Skeletal muscle tissue (tissue), 3 donors: ENCODE measurements at regions not wholly inside any gene's neighbourhood (a gene's known extent, or its start where the extent isn't known, plus 50 kb on each side); places are given as distances from the start of the nearest gene placed in this dataset.

Source experiments
- H3K27ac ChIP-seq: one replicate; pipeline ENCODE4 v1.7.0; 2013; ENCODE audit warnings: mild to moderate bottlenecking, low read depth, low read length, inconsistent platforms
- H3K27me3 ChIP-seq, 3 donors: one replicate each; pipeline ENCODE4 v1.7.0; 2013; ENCODE audit warnings: low read length in 3 of 3; ENCODE audit not compliant: control insufficient read depth in 3 of 3, insufficient read depth in 3 of 3
- H3K36me3 ChIP-seq, 3 donors: one replicate each; pipeline ENCODE4 v1.7.0; 2013; ENCODE audit warnings: low read length in 3 of 3; ENCODE audit not compliant: control insufficient read depth in 3 of 3, insufficient read depth in 3 of 3
- H3K4me1 ChIP-seq, 3 donors: one replicate each; pipeline ENCODE4 v1.7.0; 2013; ENCODE audit warnings: low read length in 3 of 3, mild to moderate bottlenecking in 3 of 3; ENCODE audit not compliant: control insufficient read depth in 3 of 3, insufficient read depth in 3 of 3
- H3K4me3 ChIP-seq, 3 donors: one replicate each; pipeline ENCODE4 v1.7.0; 2013; ENCODE audit warnings: low read length in 3 of 3
- H3K9ac ChIP-seq, 3 donors: one replicate each; pipeline ENCODE4 v1.7.0; 2013; ENCODE audit warnings: low read length in 3 of 3, mild to moderate bottlenecking in 3 of 3, moderate library complexity in 2 of 3, low read depth in 1 of 3
- H3K9me3 ChIP-seq, 3 donors: one replicate each; pipeline ENCODE4 v1.7.0; 2013; ENCODE audit warnings: low read length in 3 of 3; ENCODE audit not compliant: control insufficient read depth in 3 of 3
- donor health status: Osteomylitis.

- H3K9ac ChIP-seq, result no peak overlapping the region
- no peak overlapping the region for H3K27ac ChIP-seq
- H3K4me3 ChIP-seq, result no peak overlapping the region
- no peaks in the 10 kb centered on the region for H3K36me3 ChIP-seq
- no peaks in the 10 kb centered on the region for H3K27me3 ChIP-seq
- no peaks in the 10 kb centered on the region for H3K9me3 ChIP-seq
- no peaks in the 10 kb centered on the region for H3K4me1 ChIP-seq
Observed at GRCh38 chr7:121516821-121517220, 120.7 kb upstream of the FAM3C start.

GRCh38 chr7:121515630-121516401, 119.7 kb upstream of the FAM3C start:
- Histone ChIP-seq H3K27ac (no peak overlapping the region), H3K4me1 (no peaks in the 10 kb centered on the region)

DNA sequence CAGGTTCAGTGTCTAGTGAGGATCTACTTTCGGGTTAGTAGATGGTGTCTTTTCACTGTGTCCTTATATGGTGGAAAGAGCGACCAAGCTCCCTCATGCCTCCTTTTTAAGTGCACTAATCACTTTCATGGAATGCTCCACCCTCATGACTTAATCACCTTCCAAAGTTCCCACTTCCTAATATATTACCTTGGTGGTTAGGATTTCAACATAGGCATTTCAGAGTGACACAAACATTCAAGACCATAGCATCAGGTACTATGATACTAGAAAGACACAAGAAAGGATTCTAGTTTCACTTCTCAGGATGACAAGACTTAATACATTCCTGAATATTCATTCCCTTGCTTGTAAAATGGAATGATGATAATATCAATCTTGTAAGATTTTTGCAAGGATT, 119.1 kb upstream of the FAM3C start:
- Histone ChIP-seq H3K27ac (no peak overlapping the region), H3K27me3 (no peaks in the 10 kb centered on the region), H3K9ac (no peak overlapping the region), H3K36me3 (no peaks in the 10 kb centered on the region), H3K4me1 (no peaks in the 10 kb centered on the region), H3K4me3 (no peak overlapping the region), H3K9me3 (peaks cover 2 to 8% (median 3%) of the 10 kb centered on the region in 3 donors)

More at GRCh38 chr7:121515630-121516401, 119.7 kb upstream of the FAM3C start:
- Histone ChIP-seq H3K27me3 (no peaks in the 10 kb centered on the region), H3K36me3 (no peaks in the 10 kb centered on the region), H3K9ac (no peak overlapping the region), H3K4me3 (no peak overlapping the region), H3K9me3 (peaks cover 0 to 3% (median 2%) of the 10 kb centered on the region in 3 donors)

DNA sequence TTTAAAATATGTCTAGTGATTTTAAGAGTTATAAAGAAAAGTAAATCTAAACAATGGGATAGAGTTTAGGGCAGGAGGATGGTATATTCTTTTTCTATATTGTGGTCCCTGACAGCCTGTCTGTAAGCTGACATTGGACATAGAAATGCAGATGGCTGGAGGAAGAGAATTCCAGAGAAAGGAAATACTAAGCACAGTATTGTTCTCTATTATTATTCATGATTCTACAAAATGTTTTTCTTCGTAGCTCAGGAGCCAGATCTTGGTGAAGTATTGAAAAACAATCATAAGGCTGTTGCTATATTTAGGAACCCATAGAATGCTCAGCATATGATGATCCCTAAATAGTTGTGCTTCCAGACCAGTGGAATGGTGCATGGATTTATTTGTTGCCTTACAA, 117.0 kb upstream of the FAM3C start:
- Histone ChIP-seq H3K27ac (no peak overlapping the region), H3K4me1 (no peaks in the 10 kb centered on the region), H3K9me3 (peaks cover 2 to 8% (median 3%) of the 10 kb centered on the region in 3 donors), H3K36me3 (no peaks in the 10 kb centered on the region), H3K4me3 (no peak overlapping the region), H3K27me3 (no peaks in the 10 kb centered on the region), H3K9ac (no peak overlapping the region)

DNA sequence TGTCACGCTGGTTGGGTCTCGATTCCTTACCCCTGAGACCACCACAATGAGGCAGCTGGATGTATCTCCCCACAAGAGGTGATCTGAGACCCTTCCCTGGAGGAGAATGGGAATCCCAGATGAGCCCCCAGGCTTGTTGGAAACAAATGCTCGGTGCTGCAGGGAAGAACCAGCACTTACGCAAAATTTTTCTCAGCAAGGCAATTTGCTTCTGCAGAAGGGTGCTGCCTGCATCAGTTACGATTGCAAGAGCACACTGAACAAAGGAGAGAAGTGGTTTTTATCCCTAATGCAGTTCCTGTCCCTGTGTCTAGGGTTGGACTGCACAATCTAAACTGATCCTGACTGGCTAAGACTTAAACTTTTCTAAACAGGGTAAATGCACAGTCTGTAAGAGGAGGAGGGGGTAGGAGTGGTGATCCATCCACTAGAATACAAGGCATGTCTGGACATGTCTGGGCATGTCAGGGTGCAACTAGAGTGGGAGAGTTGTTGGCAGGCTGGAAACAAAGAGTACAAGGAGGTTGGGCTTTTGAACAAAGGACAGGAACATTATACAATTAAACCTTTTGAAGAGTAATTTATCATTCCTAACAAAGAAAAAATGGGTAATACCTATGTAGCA, 114.9 kb upstream of the FAM3C start:
- H3K4me1 ChIP-seq, result no peaks in the 10 kb centered on the region
- H3K27me3 ChIP-seq, result no peaks in the 10 kb centered on the region
- H3K36me3 ChIP-seq, result no peaks in the 10 kb centered on the region
- H3K9me3 ChIP-seq, result peaks cover 2 to 12% (median 3%) of the 10 kb centered on the region in 3 donors
- no peak overlapping the region for H3K27ac ChIP-seq
- H3K9ac ChIP-seq, result no peak overlapping the region
- no peak overlapping the region for H3K4me3 ChIP-seq

GRCh38 chr7:121510302-121510701, 114.2 kb upstream of the FAM3C start:
- H3K27me3 ChIP-seq, result no peaks in the 10 kb centered on the region
- no peaks in the 10 kb centered on the region for H3K36me3 ChIP-seq
- peaks cover 2 to 16% (median 3%) of the 10 kb centered on the region in 3 donors for H3K9me3 ChIP-seq

DNA sequence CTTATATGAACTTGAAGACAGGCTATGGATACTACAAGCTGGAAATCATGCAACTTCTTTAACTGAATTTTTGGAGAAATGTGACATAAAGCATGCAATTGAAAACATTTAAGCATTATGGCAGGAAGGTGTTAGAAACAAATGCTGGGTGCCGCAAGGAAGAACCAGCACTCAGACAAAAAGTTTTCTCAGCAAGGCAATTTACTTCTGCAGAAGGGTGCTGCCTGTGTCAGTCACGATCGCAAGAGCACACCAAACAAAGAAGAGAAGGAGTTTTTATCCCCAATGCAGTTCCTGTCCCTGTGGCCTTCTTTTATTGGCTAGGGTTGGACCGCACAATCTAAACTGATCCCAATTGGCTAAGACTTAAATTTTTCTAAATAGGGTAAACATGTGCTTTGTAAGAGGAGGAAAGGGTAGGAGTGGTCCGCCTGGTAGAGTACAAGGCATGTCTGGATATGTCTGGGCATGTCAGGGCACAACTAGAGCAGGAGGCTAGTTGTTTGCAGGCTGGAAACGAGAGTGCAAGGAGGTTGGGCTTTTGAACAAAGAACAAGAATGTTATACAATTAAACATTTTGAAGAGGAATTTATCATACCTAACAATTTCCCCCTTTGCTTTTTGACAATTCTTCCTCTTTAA, 109.6 kb upstream of the FAM3C start:
- H3K9me3 ChIP-seq, result peaks cover 0 to 11% (median 1%) of the 10 kb centered on the region in 3 donors
- no peaks in the 10 kb centered on the region for H3K36me3 ChIP-seq
- H3K4me1 ChIP-seq, result no peaks in the 10 kb centered on the region
- H3K4me3 ChIP-seq, result no peak overlapping the region
- H3K27ac ChIP-seq, result peak overlapping the region; percentile 18
- no peak overlapping the region for H3K9ac ChIP-seq
- H3K27me3 ChIP-seq, result no peaks in the 10 kb centered on the region

More at GRCh38 chr7:121510302-121510701, 114.2 kb upstream of the FAM3C start:
- H3K4me1 ChIP-seq, result no peaks in the 10 kb centered on the region
- no peak overlapping the region for H3K9ac ChIP-seq
- no peak overlapping the region for H3K27ac ChIP-seq
- H3K4me3 ChIP-seq, result no peak overlapping the region

DNA sequence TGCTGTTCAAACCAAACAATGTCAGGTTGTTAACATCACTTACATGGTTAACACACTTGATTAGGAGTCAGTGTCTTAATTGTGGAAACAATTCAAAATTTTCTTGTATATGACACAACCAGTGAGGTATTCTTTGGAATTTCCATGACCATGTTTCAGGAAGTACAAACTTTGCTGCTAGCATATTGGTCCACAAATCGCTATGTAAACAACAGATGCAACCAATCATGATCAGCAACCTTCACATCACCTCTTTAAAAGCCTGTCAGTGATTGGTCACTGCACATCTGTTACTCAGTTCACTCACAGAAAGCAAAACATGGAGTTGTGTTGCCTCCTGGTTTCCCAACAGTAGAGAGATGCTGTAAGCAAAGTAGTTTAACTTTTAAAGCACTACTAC, 108.9 kb upstream of the FAM3C start:
- H3K9ac ChIP-seq, result no peak overlapping the region
- H3K27ac ChIP-seq, result peak overlapping the region; percentile 18

DNA sequence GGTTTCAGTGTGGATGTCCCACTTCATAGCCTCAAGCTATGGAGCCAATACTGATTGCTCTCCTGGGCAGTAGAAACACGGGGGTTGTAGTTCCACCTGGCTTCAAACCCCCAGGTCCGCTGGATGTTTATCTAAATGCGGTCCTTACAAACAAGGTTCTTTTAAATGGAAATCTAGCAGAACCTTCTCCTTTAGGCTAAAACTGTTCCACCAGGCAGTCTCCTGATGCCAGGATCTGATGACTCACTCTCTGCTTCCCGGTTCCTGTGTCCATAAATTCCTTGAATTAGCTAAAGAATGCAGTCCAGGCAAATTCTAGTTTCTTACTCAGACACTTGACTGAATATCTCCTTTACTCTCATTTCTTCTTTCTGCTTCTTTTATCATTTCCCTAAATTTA, 108.4 kb upstream of the FAM3C start:
- Histone ChIP-seq H3K4me3 (no peak overlapping the region), H3K9me3 (peaks cover 0 to 8% (median 0%) of the 10 kb centered on the region in 3 donors), H3K36me3 (no peaks in the 10 kb centered on the region), H3K27me3 (no peaks in the 10 kb centered on the region), H3K4me1 (no peaks in the 10 kb centered on the region), H3K9ac (no peak overlapping the region), H3K27ac (peak overlapping the region; percentile 18)

More for the DNA sequence above, 108.9 kb upstream of the FAM3C start:
- Histone ChIP-seq H3K27me3 (no peaks in the 10 kb centered on the region), H3K4me3 (no peak overlapping the region), H3K36me3 (no peaks in the 10 kb centered on the region), H3K4me1 (no peaks in the 10 kb centered on the region), H3K9me3 (peaks cover 0 to 8% (median 0%) of the 10 kb centered on the region in 3 donors)

- Histone ChIP-seq H3K36me3 (no peaks in the 10 kb centered on the region), H3K4me3 (no peak overlapping the region), H3K9ac (no peak overlapping the region), H3K27me3 (no peaks in the 10 kb centered on the region), H3K4me1 (no peaks in the 10 kb centered on the region), H3K27ac (no peak overlapping the region), H3K9me3 (peaks cover 0 to 8% (median 0%) of the 10 kb centered on the region in 3 donors)
Observed at GRCh38 chr7:121503730-121504129, 107.6 kb upstream of the FAM3C start.
